Astrocyte of the cerebellum (primary cell): ENCODE measurements at regions not wholly inside any gene's neighbourhood (a gene's known extent, or its start where the extent isn't known, plus 50 kb on each side); places are given as distances from the start of the nearest gene placed in this dataset.

Experiments
- DNase-seq: peaks from one replicate; pipeline ENCODE4 v3.0.0-alpha.2; 2011; ENCODE audit warnings: low read depth
- H3K4me3 ChIP-seq: 2 replicates; pipeline ENCODE4 v1.5.1; 2011; ENCODE audit warnings: mild to moderate bottlenecking, low read depth, low read length, moderate library complexity
- in situ Hi-C: cut with HindIII; loops from 2 replicates; pipeline ENCODE4 v1.10.0; 2017; ENCODE audit warnings: low sequenced_read_pairs
- TF ChIP-seq, protein P1 (sequence below): IDR thresholded peaks from 2 replicates; pipeline ENCODE4 v1.5.1; 2012; ENCODE audit warnings: low read length, low read depth, moderate library complexity, mild to moderate bottlenecking; ENCODE audit errors: missing control alignments

DNA sequence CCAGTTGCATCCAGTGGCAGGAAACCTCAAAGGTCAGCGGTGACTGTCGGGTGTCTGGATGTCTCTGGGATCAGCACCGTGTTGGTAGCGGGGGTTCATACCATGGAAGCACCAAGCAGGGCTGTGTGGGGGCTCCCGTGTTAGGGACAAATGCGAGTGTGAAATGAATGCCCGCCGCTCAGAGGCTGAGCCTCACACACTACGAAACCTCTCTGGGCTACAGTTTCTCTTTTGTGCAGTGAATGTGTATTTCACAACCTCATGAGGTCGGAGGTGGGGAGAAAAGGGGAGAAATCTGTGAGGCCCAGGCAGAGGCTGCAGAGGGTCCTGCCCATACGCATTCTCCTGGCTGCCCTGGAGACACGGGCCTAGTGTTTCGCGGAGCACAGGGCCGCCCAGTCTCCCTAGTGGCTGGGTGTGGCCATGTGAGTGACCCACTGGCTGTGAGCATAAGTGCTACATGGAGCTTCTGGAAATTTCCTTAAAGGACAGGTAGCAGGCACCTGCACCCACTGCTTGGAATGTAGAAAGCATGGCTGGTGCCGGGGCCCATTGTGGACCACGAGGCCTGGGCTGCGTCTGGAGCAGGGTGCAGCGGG, 138.0 kb upstream of the GLI2 start:
- no peak overlapping the region for H3K4me3 ChIP-seq
- in situ Hi-C loops = no loop called here
- DNase-seq = no peak
- TF ChIP-seq, protein P1, sequence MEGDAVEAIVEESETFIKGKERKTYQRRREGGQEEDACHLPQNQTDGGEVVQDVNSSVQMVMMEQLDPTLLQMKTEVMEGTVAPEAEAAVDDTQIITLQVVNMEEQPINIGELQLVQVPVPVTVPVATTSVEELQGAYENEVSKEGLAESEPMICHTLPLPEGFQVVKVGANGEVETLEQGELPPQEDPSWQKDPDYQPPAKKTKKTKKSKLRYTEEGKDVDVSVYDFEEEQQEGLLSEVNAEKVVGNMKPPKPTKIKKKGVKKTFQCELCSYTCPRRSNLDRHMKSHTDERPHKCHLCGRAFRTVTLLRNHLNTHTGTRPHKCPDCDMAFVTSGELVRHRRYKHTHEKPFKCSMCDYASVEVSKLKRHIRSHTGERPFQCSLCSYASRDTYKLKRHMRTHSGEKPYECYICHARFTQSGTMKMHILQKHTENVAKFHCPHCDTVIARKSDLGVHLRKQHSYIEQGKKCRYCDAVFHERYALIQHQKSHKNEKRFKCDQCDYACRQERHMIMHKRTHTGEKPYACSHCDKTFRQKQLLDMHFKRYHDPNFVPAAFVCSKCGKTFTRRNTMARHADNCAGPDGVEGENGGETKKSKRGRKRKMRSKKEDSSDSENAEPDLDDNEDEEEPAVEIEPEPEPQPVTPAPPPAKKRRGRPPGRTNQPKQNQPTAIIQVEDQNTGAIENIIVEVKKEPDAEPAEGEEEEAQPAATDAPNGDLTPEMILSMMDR = no peak

DNA sequence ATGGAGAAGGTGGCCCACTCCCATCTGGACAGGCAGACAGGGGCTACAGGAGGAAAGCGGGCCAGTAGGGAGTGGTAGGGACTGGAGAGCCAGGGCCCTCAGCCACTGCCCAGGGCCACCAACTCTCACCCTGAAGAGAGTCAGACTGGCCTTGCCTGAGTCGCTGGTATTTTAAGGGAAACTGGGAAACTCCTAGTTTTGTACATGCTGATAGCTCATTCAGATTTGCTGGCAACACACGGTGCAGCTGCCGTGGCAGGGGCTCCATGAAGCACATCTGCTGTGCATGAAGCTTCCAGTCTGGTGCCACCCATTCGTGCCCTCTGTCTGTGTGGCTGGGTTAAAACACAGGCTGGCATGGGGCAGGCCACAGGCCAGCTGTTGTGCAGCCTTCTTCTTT, 137.3 kb upstream of the GLI2 start:
- in situ Hi-C loops = no loop called here
- no peak for DNase-seq
- no peak overlapping the region for H3K4me3 ChIP-seq
- TF ChIP-seq, protein P1 = no peak

DNA sequence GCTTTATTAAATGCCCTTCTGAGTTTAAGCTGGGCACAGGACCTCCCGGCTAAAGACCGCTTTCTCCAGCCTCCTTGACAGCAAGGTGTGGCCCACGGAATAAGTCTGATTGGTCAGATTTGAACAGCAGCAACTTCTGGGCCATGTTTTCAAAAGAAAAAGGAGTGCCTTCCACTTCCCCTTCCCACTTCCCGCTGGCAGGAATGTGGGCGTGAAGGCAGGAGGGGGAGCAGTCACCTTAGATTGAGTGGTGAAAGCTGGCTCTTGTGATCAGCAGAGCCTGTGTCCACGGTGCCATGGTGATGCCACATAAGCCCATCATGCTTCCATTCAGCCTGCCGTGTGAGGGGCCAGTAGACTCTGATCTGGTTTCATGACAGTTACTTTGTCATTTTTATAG, 136.6 kb upstream of the GLI2 start:
- no peak for DNase-seq
- TF ChIP-seq, protein P1 = no peak

DNA sequence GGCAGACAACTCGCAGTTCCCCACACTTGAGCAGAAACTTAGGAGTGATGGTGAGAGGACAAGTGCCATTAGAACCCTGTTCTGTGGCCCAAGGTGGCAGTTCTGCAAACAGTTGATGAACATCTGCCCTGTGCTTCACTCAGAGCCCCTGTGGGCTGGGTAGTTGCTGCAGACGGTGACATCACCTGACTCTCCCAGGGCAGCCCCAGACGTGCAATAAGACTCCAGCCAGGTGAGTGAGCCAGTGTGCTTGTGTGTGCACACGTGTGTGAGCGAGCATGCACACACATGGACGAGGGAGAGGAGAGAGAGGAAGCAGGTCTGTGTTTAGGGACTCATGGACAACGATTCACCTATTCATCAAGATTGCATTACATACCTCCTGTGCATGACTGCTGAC, 136.0 kb upstream of the GLI2 start:
- TF ChIP-seq, protein P1 = no peak
- no peak for DNase-seq
- in situ Hi-C loops = no loop called here
- H3K4me3 ChIP-seq = no peak overlapping the region

More for the DNA sequence above, 136.6 kb upstream of the GLI2 start:
- no peak overlapping the region for H3K4me3 ChIP-seq
- in situ Hi-C loops = no loop called here

DNA sequence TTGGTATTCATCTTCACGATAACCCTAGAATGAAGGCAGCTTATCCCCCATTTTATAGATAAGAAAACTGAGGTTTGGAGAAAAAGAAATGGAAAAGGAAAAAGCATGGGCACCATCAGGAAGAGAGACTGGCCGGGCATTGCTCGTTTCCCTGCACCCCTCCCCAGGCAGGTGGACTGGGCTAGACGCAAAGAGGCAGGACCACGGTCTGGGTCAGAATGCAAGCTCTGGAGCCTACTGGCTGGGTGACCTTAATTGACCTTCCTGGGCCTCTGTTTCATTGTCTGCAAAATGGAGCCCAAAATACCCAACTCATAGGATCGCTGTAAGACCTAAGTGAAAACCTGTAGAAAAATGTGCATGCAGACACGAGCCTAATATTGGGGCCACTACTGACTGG, 135.3 kb upstream of the GLI2 start:
- in situ Hi-C loops = no loop called here
- TF ChIP-seq, protein P1 = no peak
- no peak for DNase-seq
- H3K4me3 ChIP-seq = no peak overlapping the region

DNA sequence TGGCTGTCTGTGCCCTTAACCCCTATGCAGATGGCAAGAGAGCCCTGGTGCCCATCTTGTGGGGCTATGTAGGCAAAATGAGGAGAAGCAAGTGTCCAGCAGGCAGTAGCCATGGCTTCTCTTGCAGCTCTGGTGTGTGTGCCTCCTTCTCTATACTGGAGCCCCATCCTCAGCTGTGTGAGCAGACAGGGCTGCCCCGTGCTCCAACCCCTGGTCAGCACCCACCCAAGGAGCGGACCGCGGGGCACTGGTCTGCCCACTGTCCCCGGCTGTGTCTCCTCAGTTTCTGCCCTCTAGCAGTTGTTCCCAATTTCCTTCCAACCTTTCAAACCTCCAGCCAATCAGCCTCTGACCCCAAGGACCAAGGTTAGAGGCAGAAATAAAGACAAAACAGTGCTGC, 134.9 kb upstream of the GLI2 start:
- TF ChIP-seq, protein P1 = no peak
- in situ Hi-C loops = no loop called here
- DNase-seq = no peak
- no peak overlapping the region for H3K4me3 ChIP-seq
